ENCODE measurements at regions not wholly inside any gene's neighbourhood (a gene's known extent, or its start where the extent isn't known, plus 50 kb on each side); places are given as distances from the start of the nearest gene placed in this dataset.

GRCh38 chr2:20537423-20538307, 90.8 kb downstream of the RHOB start:
- ATAC-seq (ENCODE audit: low read depth) (no peak), DNase-seq (no peak)
- in situ Hi-C loops (cut with MboI; ENCODE audit: low sequenced_read_pairs): no loop called here
- Histone ChIP-seq H3K27ac (ENCODE audit: insufficient read depth, low read length) (no peak overlapping the region), H3K36me3 (ENCODE audit: control insufficient read depth, insufficient read depth, low read length) (no peaks in the 10 kb centered on the region), H2AK9ac (replicated peaks; ENCODE audit: low read depth, low read length, poor library complexity) (no peak overlapping the region), H3K9me3 (ENCODE audit: control insufficient read depth, insufficient read depth, low read length) (no peaks in the 10 kb centered on the region), H3K23ac (ENCODE audit: low read depth, low read length) (no peak overlapping the region), H2BK5ac (ENCODE audit: low read depth, low read length, poor library complexity, severe bottlenecking) (no peak overlapping the region), H4K91ac (ENCODE audit: insufficient read depth, low read depth, low read length) (no peak overlapping the region), H3K4ac (ENCODE audit: low read depth, low read length) (no peak overlapping the region), H3K27me3 (ENCODE audit: control insufficient read depth, insufficient read depth, low read length) (peaks cover 4% of the 10 kb centered on the region; the same call in 1 of the 2 replicates), H3K9me1 (ENCODE audit: insufficient read depth, low read length) (no peaks in the 10 kb centered on the region), H2AK5ac (ENCODE audit: low read depth, low read length) (no peak overlapping the region), H4K5ac (ENCODE audit: low read depth, low read length) (no peak overlapping the region), H3K56ac (ENCODE audit: extremely low read depth, insufficient read depth, low read length) (no peak overlapping the region), H2BK20ac (ENCODE audit: low read depth, low read length) (no peak overlapping the region), H2BK120ac (ENCODE audit: low read depth, low read length) (no peak overlapping the region), H3K4me3 (ENCODE audit: insufficient read depth, low read depth, low read length) (no peak overlapping the region), H4K20me1 (ENCODE audit: insufficient read depth, low read length) (no peaks in the 10 kb centered on the region), H3K4me1 (ENCODE audit: control insufficient read depth, insufficient read depth, low read length) (peaks cover 2% of the 10 kb centered on the region; the same call in 1 of the 2 replicates), H2AFZ (replicated peaks; ENCODE audit: low read length, poor library complexity) (no peak overlapping the region), H3K9ac (ENCODE audit: low read depth, low read length) (no peak overlapping the region), H2BK15ac (ENCODE audit: low read depth, low read length) (no peak overlapping the region), H3K4me2 (ENCODE audit: low read depth, low read length) (no peak overlapping the region), H3K18ac (ENCODE audit: low read depth, low read length) (no peak overlapping the region), H3K79me1 (ENCODE audit: low read depth in 1 of 2, low read length in 2 of 2) (no peaks in the 10 kb centered on the region), H4K8ac (ENCODE audit: low read depth in 2 of 2, low read length in 2 of 2) (no peak overlapping the region), H3K14ac (replicated peaks; ENCODE audit: low read depth, low read length) (no peak overlapping the region)
- ChIA-PET CTCF (no interaction called here), POLR2A (ENCODE audit: unreplicated experiment) (no interaction called here)
- no TSS peak for BruUV-seq (replicated peaks)
- 72% methylated on average over 4 of the region's 17 CpGs; no CpG with 5 or more reads in 1 of the 2 experiments for WGBS, 2 experiments (ENCODE audit: extremely low coverage in 2 of 2, insufficient read length in 1 of 2)
- intact Hi-C loops (cut with micrococcal nuclease): no loop called here
- TF ChIP-seq CEBPB (IDR thresholded peaks at IDR 0.05; ENCODE audit: low read depth, low read length): no peak
- TF ChIP-seq POLR2A (IDR thresholded peaks at IDR 0.05; ENCODE audit: low read depth, low read length): no peak
- TF ChIP-seq MAZ (IDR thresholded peaks at IDR 0.05; ENCODE audit: borderline replicate concordance, low read depth, low read length): no peak
- TF ChIP-seq MAFK (IDR thresholded peaks at IDR 0.05; ENCODE audit: low read depth, low read length): no peak
- no peak for TF ChIP-seq RAD21 (IDR thresholded peaks at IDR 0.05; ENCODE audit: low read length)
- TF ChIP-seq MXI1 (IDR thresholded peaks at IDR 0.05; ENCODE audit: borderline replicate concordance, low read depth, low read length): no peak
- dilution Hi-C loops (cut with HindIII; ENCODE audit: low sequenced_read_pairs, unreplicated experiment): no loop called here
